ENCODE measurements at regions not wholly inside any gene's neighbourhood (a gene's known extent, or its start where the extent isn't known, plus 50 kb on each side); places are given as distances from the start of the nearest gene placed in this dataset.

GRCh38 chr13:40243047-40243446, 423.4 kb downstream of the FOXO1 start:
- Histone ChIP-seq H3K27me3 (ENCODE audit: control insufficient read depth, insufficient read depth, low read length) (no peaks in the 10 kb centered on the region), H2AFZ (ENCODE audit: low read length) (no peak overlapping the region), H4K20me1 (ENCODE audit: control insufficient read depth, extremely low read depth, insufficient read depth, low read length) (no peaks in the 10 kb centered on the region), H3K79me2 (ENCODE audit: control insufficient read depth, insufficient read depth, low read length) (no peaks in the 10 kb centered on the region), H3K27ac (ENCODE audit: insufficient read depth, low read length) (no peak overlapping the region), H3K9me3 (ENCODE audit: control insufficient read depth, insufficient read depth, low read depth, low read length) (no peaks in the 10 kb centered on the region), H3K4me1 (ENCODE audit: control insufficient read depth, extremely low read depth, insufficient read depth, low read length) (no peaks in the 10 kb centered on the region), H3K36me3 (ENCODE audit: control insufficient read depth, insufficient read depth, low read length) (no peaks in the 10 kb centered on the region), H3K9ac (ENCODE audit: insufficient read depth, low read length) (no peak overlapping the region), H3K4me3 (replicated peaks in 1 of 4; ENCODE audit: control extremely low read depth in 1 of 4, insufficient read depth in 1 of 4, low read depth in 3 of 4, low read length in 4 of 4) (no peak overlapping the region), H3K4me2 (ENCODE audit: extremely low read depth, insufficient read depth, low read length) (no peak overlapping the region)
- DNase-seq (ENCODE audit: low read depth in 2 of 2): no peak
- no peak for TF ChIP-seq EZH2 (IDR thresholded peaks at IDR 0.05; ENCODE audit: low read length, missing control alignments)
- TF ChIP-seq, protein P1, sequence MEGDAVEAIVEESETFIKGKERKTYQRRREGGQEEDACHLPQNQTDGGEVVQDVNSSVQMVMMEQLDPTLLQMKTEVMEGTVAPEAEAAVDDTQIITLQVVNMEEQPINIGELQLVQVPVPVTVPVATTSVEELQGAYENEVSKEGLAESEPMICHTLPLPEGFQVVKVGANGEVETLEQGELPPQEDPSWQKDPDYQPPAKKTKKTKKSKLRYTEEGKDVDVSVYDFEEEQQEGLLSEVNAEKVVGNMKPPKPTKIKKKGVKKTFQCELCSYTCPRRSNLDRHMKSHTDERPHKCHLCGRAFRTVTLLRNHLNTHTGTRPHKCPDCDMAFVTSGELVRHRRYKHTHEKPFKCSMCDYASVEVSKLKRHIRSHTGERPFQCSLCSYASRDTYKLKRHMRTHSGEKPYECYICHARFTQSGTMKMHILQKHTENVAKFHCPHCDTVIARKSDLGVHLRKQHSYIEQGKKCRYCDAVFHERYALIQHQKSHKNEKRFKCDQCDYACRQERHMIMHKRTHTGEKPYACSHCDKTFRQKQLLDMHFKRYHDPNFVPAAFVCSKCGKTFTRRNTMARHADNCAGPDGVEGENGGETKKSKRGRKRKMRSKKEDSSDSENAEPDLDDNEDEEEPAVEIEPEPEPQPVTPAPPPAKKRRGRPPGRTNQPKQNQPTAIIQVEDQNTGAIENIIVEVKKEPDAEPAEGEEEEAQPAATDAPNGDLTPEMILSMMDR (conservative IDR thresholded peaks at IDR 0.05 in 1 of 2, IDR thresholded peaks at IDR 0.05 in 1 of 2; ENCODE audit: low read depth in 1 of 2, low read length in 2 of 2): no peak

DNA sequence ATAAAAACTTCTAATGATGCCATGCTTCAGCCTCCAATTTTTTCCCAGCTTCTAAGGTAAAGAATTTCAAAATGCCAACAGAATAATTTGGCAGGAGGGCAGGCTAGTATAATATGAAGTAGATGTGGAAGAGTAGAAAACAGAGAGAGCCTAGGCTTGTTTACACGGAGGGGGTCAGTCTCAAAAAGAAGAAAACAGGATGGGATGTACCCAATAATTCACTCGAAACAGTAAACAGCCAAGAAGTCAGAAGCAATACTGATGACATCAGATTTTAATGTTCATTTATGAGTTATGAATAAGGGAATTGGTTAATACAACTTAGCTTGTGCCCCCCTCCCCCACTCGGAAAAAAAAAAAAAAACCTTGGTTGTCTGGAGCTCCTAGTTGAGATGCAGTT, 422.5 kb downstream of the FOXO1 start:
- Histone ChIP-seq H3K27ac (ENCODE audit: insufficient read depth, low read length) (no peak overlapping the region), H3K79me2 (ENCODE audit: control insufficient read depth, insufficient read depth, low read length) (no peaks in the 10 kb centered on the region), H3K4me1 (ENCODE audit: control insufficient read depth, extremely low read depth, insufficient read depth, low read length) (no peaks in the 10 kb centered on the region), H3K9ac (ENCODE audit: insufficient read depth, low read length) (no peak overlapping the region), H4K20me1 (ENCODE audit: control insufficient read depth, extremely low read depth, insufficient read depth, low read length) (no peaks in the 10 kb centered on the region), H3K4me2 (ENCODE audit: extremely low read depth, insufficient read depth, low read length) (no peak overlapping the region), H3K27me3 (ENCODE audit: control insufficient read depth, insufficient read depth, low read length) (no peaks in the 10 kb centered on the region), H3K36me3 (ENCODE audit: control insufficient read depth, insufficient read depth, low read length) (no peaks in the 10 kb centered on the region), H3K4me3 (replicated peaks in 1 of 4; ENCODE audit: control extremely low read depth in 1 of 4, insufficient read depth in 1 of 4, low read depth in 3 of 4, low read length in 4 of 4) (no peak overlapping the region), H2AFZ (ENCODE audit: low read length) (no peak overlapping the region), H3K9me3 (ENCODE audit: control insufficient read depth, insufficient read depth, low read depth, low read length) (no peaks in the 10 kb centered on the region)
- TF ChIP-seq, protein P1 (conservative IDR thresholded peaks at IDR 0.05 in 1 of 2, IDR thresholded peaks at IDR 0.05 in 1 of 2; ENCODE audit: low read depth in 1 of 2, low read length in 2 of 2): no peak
- DNase-seq (ENCODE audit: low read depth in 2 of 2): no peak

DNA sequence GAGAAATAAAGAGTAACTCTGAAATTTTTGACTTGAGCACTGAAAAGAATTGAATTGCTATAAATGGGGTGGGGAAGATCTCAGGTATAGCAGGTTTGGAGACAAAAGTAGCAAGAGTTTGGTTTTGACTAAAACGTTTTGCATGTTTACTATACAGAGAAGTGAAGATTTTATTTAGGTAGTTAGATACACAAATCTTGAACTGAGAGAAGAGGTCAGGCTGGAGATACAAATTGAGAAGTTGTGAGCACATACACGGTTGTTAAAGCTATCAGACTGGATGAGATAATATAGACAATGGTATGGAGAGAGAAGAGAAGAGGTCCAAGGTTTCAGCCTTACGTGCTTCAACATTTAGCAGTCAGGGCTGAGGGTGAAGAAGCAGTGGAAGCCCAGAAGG, 420.9 kb downstream of the FOXO1 start:
- no peaks in the 10 kb centered on the region for H3K27me3 ChIP-seq (ENCODE audit: control insufficient read depth, insufficient read depth, low read length)
- DNase-seq (ENCODE audit: low read depth in 2 of 2): no peak
- H3K79me2 ChIP-seq (ENCODE audit: control insufficient read depth, insufficient read depth, low read length): no peaks in the 10 kb centered on the region
- H3K9ac ChIP-seq (ENCODE audit: insufficient read depth, low read length): no peak overlapping the region
- no peaks in the 10 kb centered on the region for H4K20me1 ChIP-seq (ENCODE audit: control insufficient read depth, extremely low read depth, insufficient read depth, low read length)
- no peak overlapping the region for H3K4me3 ChIP-seq (replicated peaks in 1 of 4; ENCODE audit: control extremely low read depth in 1 of 4, insufficient read depth in 1 of 4, low read depth in 3 of 4, low read length in 4 of 4)
- H3K4me1 ChIP-seq (ENCODE audit: control insufficient read depth, extremely low read depth, insufficient read depth, low read length): no peaks in the 10 kb centered on the region
- TF ChIP-seq, protein P1 (conservative IDR thresholded peaks at IDR 0.05 in 1 of 2, IDR thresholded peaks at IDR 0.05 in 1 of 2; ENCODE audit: low read depth in 1 of 2, low read length in 2 of 2): no peak
- no peak for TF ChIP-seq EZH2 (IDR thresholded peaks at IDR 0.05; ENCODE audit: low read length, missing control alignments)
- no peak overlapping the region for H3K27ac ChIP-seq (ENCODE audit: insufficient read depth, low read length)
- no peaks in the 10 kb centered on the region for H3K9me3 ChIP-seq (ENCODE audit: control insufficient read depth, insufficient read depth, low read depth, low read length)
- H3K4me2 ChIP-seq (ENCODE audit: extremely low read depth, insufficient read depth, low read length): no peak overlapping the region
- no peaks in the 10 kb centered on the region for H3K36me3 ChIP-seq (ENCODE audit: control insufficient read depth, insufficient read depth, low read length)
- H2AFZ ChIP-seq (ENCODE audit: low read length): no peak overlapping the region

All from fibroblast of lung (primary cell).